ENCODE measurements at regions not wholly inside any gene's neighbourhood (a gene's known extent, or its start where the extent isn't known, plus 50 kb on each side); places are given as distances from the start of the nearest gene placed in this dataset.

GRCh38 chr12:13503094-13503835 lies 306.7 kb downstream of the EMP1 start:
- no peak for DNase-seq (ENCODE audit: low read depth in 2 of 2)

DNA sequence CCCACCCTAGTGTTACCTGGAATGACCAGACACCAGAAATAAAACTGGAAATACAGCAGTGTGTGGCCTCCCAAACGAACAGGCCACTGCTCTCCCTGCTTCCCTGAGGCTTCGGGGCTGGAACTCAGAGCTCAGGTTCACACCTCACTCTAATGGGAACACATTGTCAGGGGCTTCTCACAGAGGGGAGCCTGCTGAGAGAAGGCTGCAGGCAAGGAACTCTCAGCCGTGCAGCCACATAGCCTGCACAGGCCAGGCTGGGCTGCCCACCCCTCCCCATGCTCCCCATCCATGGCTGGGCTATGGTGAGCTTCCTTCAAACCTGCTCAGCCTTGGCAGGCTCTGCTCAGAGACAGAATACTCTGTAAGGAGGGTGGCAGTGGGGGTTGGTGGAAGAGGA lies 302.5 kb downstream of the EMP1 start:
- no peak for DNase-seq (ENCODE audit: low read depth in 2 of 2)

DNA sequence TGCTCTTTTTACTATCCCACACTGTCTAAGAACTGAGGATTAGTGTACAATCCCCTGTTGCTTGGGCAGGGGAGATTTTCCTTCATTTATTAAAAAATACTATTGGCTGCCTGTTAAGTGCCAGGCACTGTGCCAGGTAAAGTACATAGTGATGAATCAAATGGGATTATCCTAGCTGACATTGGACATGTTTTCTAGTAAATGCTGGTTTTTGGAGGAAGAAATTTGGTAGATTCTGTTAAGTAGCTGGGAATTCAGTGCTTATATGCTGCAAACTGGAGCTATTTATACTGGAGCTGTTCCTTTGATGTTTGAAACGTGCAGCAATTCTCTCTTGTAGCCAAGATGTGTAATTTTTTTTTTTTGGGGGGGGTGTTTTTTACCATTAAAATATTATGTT lies 299.6 kb downstream of the EMP1 start:
- DNase-seq (ENCODE audit: low read depth in 2 of 2): no peak

- DNase-seq (ENCODE audit: low read depth in 2 of 2): no peak
Measured at GRCh38 chr12:13489246-13489645, 292.7 kb downstream of the EMP1 start.

GRCh38 chr12:13487326-13487725 lies 290.8 kb downstream of the EMP1 start:
- no peak for DNase-seq (ENCODE audit: low read depth in 2 of 2)

- no peak for DNase-seq (ENCODE audit: low read depth in 2 of 2)
Measured at GRCh38 chr12:13486794-13487193, 290.3 kb downstream of the EMP1 start.

GRCh38 chr12:13478650-13479181 lies 282.2 kb downstream of the EMP1 start:
- DNase-seq (ENCODE audit: low read depth in 2 of 2): no peak

GRCh38 chr12:13474381-13474780 lies 277.9 kb downstream of the EMP1 start:
- no peak for DNase-seq (ENCODE audit: low read depth in 2 of 2)

GRCh38 chr12:13472690-13473089 lies 276.2 kb downstream of the EMP1 start:
- DNase-seq (ENCODE audit: low read depth in 2 of 2): peak; percentile 24 to 28

- DNase-seq (ENCODE audit: low read depth in 2 of 2): no peak
Measured at GRCh38 chr12:13471471-13471870, 274.9 kb downstream of the EMP1 start.

- no peak for DNase-seq (ENCODE audit: low read depth in 2 of 2)
Measured at GRCh38 chr12:13465635-13466034, 269.1 kb downstream of the EMP1 start.

DNA sequence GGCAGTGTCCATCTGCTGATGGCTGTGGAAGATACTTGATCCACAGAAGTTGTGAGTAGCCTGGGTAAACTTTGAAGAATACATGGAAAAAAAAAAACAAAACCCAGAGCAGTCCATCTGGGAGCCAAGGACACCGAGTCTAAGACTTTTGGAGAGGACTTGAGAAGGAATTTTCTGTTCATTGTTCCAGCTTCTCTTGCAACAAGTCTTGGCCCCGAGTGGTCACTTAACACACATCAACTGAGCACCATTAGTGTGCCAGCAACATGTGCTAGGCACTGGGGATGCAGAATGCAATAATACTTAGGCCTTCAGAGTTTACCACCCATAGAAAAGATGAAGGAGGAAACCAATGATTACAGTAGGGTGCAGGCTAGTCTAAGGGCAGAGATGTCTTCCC lies 266.7 kb downstream of the EMP1 start:
- DNase-seq (ENCODE audit: low read depth in 2 of 2): no peak

- DNase-seq (ENCODE audit: low read depth in 2 of 2): no peak
Measured at GRCh38 chr12:13462450-13462849, 265.9 kb downstream of the EMP1 start.

DNA sequence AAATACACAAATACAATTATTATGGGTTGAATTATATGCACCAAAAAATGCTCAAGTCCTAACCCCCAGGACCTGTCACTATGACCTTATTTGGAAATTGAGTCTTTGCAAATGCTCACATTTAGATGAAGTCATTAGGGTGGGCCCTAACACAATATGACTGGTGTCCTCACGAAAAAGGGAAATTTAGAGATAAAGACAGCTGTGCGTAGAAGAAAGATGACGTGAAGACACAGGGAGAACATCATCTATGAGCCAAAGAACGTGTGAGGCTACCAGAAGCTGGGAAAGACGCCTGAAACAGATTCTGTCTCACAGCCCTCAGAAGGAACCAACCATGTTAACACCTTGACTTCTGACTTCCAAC lies 259.2 kb downstream of the EMP1 start:
- DNase-seq (ENCODE audit: low read depth in 2 of 2): no peak

DNA sequence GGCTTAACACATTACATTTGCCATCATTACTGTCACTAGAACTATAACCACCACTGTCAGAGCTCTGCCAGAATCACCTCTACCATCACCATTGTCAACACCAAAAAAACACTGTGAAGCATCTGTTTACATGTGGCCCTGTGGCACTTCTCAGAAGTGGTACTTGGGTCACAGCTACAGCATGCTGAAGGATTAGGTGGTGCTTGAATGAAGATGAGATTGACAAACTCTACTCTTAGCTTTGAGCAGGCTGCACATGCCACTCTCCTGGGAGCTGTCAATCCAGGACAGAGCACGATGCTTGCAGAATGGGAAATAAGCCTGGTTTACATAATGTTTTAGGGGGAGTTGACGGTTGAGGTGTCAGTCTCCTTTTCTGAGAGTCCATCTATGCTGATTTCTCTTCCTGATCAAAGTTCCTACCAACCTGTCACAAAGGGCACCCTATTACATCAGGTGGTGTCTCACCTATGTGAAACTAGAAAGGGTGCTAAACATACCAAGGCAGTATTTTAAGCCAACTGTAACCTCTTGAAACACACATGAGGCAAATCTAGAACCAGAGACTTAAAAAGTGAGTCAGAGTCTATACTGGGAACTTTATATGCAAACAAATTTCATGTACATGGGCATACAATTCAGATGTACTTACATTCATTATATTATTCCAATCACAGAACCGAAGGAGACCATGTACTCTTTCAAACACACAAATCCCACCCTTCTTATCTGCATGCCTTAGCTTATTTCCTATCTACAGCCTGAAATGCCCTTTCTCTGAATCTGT lies 258.7 kb downstream of the EMP1 start:
- no peak for DNase-seq (ENCODE audit: low read depth in 2 of 2)

DNA sequence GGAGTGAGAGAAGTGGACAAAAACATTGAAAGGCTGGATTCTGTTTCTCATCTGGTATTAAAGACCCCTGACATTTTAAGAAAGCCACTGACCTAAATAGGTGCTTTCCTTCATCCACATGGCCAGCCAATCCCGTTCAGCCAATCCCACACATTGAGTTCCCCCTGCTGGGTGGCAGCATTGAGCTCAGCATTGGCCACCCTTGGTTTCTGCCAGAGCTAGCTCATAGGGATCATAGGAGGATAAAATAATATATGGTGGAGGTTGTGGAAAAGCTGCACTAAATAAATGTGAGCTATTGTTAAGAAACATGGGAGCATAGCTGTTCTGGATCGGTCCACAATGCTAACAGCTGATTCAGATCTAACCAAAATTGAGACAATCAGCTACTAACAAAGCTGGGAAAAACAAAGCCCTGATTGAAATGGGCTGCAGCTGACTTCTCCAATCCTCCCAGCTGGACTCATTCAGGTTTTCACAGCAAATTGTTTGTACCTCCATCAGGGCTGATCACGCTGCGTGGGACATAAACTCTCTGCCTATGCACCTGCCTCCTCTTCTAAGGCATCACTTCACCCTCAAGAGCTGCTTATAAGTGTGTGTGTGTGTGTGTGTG lies 256.5 kb downstream of the EMP1 start:
- DNase-seq (ENCODE audit: low read depth in 2 of 2): no peak

DNA sequence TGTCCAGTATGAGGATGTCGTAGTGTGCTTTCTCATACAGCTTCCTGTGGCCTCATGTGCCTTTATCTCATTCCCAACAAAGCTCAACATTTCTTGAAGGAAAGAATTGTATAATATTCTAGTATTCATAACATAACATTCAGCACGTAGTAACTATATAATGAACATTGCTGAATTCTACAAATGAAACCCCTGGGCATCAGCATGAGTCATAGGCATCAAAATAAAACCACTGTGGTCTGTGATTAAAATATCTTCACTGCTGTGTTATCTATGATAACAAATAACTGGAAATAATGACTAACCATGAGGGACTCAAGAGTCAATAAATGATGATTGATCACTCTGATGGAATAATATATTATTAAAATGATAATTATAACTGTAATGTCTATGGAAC lies 255.2 kb downstream of the EMP1 start:
- DNase-seq (ENCODE audit: low read depth in 2 of 2): no peak

GRCh38 chr12:13450231-13451080 lies 253.9 kb downstream of the EMP1 start:
- DNase-seq (ENCODE audit: low read depth in 2 of 2): no peak

DNA sequence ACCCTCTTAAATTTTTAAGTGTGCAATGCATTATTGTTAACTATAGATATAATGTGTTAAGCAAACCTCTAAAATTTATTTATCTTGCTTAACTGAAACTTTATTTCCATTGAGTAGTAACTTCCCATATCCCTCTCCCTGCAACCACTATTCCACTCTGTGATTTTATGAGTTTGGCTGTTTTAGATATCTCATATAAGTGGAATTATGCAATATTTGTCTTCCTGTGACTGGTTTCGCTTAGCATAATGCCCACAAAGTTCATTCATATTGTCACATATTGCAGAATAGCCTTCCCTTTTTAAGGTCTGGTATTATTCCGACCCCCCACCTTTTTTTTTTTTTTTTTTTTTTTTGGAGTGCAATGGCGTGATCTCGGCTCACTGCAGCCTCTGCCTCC lies 247.6 kb downstream of the EMP1 start:
- DNase-seq (ENCODE audit: low read depth in 2 of 2): no peak

DNA sequence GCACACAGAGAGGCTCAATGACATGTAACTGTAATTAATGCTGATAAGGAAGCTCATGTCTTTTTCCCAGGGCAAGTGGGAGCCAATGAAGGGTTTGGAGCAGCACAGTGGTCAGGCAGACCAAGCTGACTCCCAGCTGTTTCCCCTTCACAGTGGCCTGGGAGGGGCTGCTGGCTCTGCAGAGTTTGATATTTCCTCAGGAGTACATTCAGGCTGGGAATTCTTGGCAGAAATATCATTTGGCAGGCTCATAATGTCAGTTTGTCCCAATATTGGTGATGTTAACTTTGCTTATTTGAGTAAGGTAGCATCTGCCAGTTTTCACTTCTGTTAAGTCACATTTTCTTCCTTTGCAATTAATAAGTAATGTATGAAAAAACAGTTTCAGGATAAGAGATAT lies 247.0 kb downstream of the EMP1 start:
- DNase-seq (ENCODE audit: low read depth in 2 of 2): no peak

- DNase-seq (ENCODE audit: low read depth in 2 of 2): no peak
Measured at GRCh38 chr12:13443028-13443427, 246.5 kb downstream of the EMP1 start.

GRCh38 chr12:13442457-13442856 lies 245.9 kb downstream of the EMP1 start:
- DNase-seq (ENCODE audit: low read depth in 2 of 2): no peak

Data from fibroblast of skin of left biceps (primary cell).